ENCODE measurements at regions not wholly inside any gene's neighbourhood (a gene's known extent, or its start where the extent isn't known, plus 50 kb on each side); places are given as distances from the start of the nearest gene placed in this dataset.

- H3K27me3 Mint-ChIP-seq: no peaks in the 10 kb centered on the region
- H3K9me3 ChIP-seq (ENCODE audit: control insufficient read depth in 1 of 2, insufficient read depth in 1 of 2, low read length in 2 of 2): peaks cover 0 to 11% of the 10 kb centered on the region in 2 experiments
- intact Hi-C loops (cut with DNase I, micrococcal nuclease): no loop called here
- ChIA-PET POLR2A (no interaction called here), CTCF (no interaction called here)
- peaks cover 21% of the 10 kb centered on the region for H3K9me3 Mint-ChIP-seq
- H3K36me3 ChIP-seq (ENCODE audit: insufficient read depth, low read length): no peaks in the 10 kb centered on the region
- TF ChIP-seq, protein P1, sequence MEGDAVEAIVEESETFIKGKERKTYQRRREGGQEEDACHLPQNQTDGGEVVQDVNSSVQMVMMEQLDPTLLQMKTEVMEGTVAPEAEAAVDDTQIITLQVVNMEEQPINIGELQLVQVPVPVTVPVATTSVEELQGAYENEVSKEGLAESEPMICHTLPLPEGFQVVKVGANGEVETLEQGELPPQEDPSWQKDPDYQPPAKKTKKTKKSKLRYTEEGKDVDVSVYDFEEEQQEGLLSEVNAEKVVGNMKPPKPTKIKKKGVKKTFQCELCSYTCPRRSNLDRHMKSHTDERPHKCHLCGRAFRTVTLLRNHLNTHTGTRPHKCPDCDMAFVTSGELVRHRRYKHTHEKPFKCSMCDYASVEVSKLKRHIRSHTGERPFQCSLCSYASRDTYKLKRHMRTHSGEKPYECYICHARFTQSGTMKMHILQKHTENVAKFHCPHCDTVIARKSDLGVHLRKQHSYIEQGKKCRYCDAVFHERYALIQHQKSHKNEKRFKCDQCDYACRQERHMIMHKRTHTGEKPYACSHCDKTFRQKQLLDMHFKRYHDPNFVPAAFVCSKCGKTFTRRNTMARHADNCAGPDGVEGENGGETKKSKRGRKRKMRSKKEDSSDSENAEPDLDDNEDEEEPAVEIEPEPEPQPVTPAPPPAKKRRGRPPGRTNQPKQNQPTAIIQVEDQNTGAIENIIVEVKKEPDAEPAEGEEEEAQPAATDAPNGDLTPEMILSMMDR (IDR thresholded peaks at IDR 0.05): no peak
- DNase-seq: no peak
- no peak overlapping the region for H3K4me3 Mint-ChIP-seq
- no peaks in the 10 kb centered on the region for H3K4me1 Mint-ChIP-seq (ENCODE audit: low read depth)
- no peak for ATAC-seq (ENCODE audit: poor library complexity)
- H3K27ac Mint-ChIP-seq: no peak overlapping the region
- H3K4me3 ChIP-seq (ENCODE audit: low read length): no peak overlapping the region
- H3K36me3 Mint-ChIP-seq (ENCODE audit: low read depth): no peaks in the 10 kb centered on the region
- H3K27me3 ChIP-seq (ENCODE audit: control insufficient read depth in 1 of 2, insufficient read depth in 2 of 2, low read length in 2 of 2): no peaks in the 10 kb centered on the region
- H3K4me1 ChIP-seq (ENCODE audit: insufficient read depth, low read length): no peaks in the 10 kb centered on the region
- no peak overlapping the region for H3K27ac ChIP-seq (ENCODE audit: low read depth in 1 of 2, low read length in 2 of 2)
These were observed 567.0 kb downstream of the TMEM114 start for GRCh38 chr16:8023326-8023725.

DNA sequence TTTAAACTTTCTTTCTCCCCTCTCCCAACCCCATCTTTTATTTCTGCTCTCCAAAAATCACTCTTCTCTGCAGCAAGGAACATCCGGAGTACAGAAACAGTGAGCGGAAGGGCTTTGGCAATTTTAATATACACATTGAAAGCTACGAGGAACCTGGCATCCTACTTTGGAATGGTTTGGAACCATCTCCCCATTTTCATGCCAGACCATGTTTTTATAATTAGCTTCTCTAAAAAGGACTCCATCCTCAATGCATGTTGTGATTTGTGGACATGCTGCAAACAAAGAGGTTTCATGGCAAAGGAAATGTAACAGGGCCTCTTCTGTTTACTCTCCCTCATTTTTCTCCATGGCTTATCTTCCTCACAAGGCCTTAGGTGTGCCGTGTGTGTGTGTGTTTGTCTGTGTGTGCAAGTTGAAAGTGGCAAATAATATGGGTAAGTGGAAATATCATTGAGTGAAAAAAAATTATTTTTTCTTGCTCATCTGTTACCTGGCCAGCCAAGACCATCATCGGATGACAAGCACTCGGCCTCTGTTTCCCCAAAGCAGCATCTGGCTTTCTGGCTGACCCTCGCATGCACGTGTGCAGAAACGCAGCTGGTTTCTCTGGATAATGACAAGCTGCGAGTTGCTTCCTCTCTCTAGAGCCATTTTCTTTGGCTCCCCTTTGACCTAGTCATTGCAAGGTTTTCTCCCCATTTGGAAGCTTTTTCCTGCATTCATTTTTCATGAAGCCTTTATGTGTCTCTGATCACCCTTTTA lies 585.0 kb downstream of the TMEM114 start:
- CTCF ChIA-PET: no interaction called here
- Mint-ChIP-seq H3K9me3 (peaks cover 18% of the 10 kb centered on the region), H3K4me3 (no peak overlapping the region), H3K27ac (no peak overlapping the region), H3K4me1 (ENCODE audit: low read depth) (no peaks in the 10 kb centered on the region), H3K27me3 (no peaks in the 10 kb centered on the region), H3K36me3 (ENCODE audit: low read depth) (no peaks in the 10 kb centered on the region)
- Histone ChIP-seq H3K4me1 (ENCODE audit: insufficient read depth, low read length) (no peaks in the 10 kb centered on the region), H3K27me3 (ENCODE audit: control insufficient read depth in 1 of 2, insufficient read depth in 2 of 2, low read length in 2 of 2) (no peaks in the 10 kb centered on the region), H3K4me3 (ENCODE audit: low read length) (no peak overlapping the region), H3K27ac (ENCODE audit: low read depth in 1 of 2, low read length in 2 of 2) (no peak overlapping the region), H3K9me3 (ENCODE audit: control insufficient read depth in 1 of 2, insufficient read depth in 1 of 2, low read length in 2 of 2) (no peaks in the 10 kb centered on the region), H3K36me3 (ENCODE audit: insufficient read depth, low read length) (no peaks in the 10 kb centered on the region)
- ATAC-seq (ENCODE audit: poor library complexity) (no peak), DNase-seq (no peak)
- TF ChIP-seq, protein P1 (IDR thresholded peaks at IDR 0.05): no peak
- intact Hi-C loops (cut with DNase I, micrococcal nuclease): no loop called here
- POLR2A ChIA-PET: no interaction called here

DNA sequence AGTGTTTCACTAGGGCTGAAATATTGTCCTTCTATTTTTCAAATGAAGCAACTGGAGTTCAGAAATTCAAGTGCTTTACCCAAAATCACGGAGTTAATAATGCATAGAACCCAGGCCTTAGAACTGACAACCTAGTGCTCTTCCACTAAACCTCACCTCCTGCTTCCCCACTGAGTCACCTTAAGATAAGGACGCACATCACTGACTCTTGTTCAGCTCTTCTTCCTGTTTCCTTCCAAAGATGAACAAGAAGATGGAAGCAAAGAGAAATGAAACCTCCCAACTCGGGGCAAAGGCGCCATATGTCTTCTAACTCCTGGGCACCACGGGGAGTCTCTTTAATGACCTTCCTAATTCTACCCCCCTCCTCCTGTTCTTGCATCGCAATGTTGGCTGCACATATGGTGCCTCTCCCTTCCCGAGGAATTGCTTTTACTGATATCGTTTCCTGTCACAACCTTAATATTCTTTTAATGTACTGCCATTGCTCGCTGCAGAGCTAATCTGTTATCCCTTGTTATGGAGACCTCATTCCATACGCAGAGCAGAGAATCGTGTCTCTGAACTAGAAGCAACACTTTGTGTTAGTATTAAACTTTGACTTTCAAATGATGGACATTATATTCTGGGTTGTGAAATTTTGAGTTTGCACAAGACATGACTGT lies 591.4 kb downstream of the TMEM114 start:
- no peak for DNase-seq
- Histone ChIP-seq H3K4me1 (ENCODE audit: insufficient read depth, low read length) (no peaks in the 10 kb centered on the region), H3K27ac (ENCODE audit: low read depth in 1 of 2, low read length in 2 of 2) (no peak overlapping the region), H3K36me3 (ENCODE audit: insufficient read depth, low read length) (no peaks in the 10 kb centered on the region), H3K9me3 (ENCODE audit: control insufficient read depth in 1 of 2, insufficient read depth in 1 of 2, low read length in 2 of 2) (peaks cover 4 to 10% of the 10 kb centered on the region in 2 experiments), H3K27me3 (ENCODE audit: control insufficient read depth in 1 of 2, insufficient read depth in 2 of 2, low read length in 2 of 2) (no peaks in the 10 kb centered on the region), H3K4me3 (ENCODE audit: low read length) (no peak overlapping the region)
- Mint-ChIP-seq H3K4me3 (no peak overlapping the region), H3K4me1 (ENCODE audit: low read depth) (no peaks in the 10 kb centered on the region), H3K27me3 (no peaks in the 10 kb centered on the region), H3K9me3 (peaks cover 25% of the 10 kb centered on the region), H3K27ac (no peak overlapping the region), H3K36me3 (ENCODE audit: low read depth) (no peaks in the 10 kb centered on the region)
- ChIA-PET POLR2A (no interaction called here), CTCF (no interaction called here)
- TF ChIP-seq, protein P1 (IDR thresholded peaks at IDR 0.05): no peak
- intact Hi-C loops (cut with DNase I, micrococcal nuclease): no loop called here
- ATAC-seq (ENCODE audit: poor library complexity): no peak

Data from CD4-positive, alpha-beta T cell (primary cell).